GM18505 (cell line): ENCODE measurements at regions not wholly inside any gene's neighbourhood (a gene's known extent, or its start where the extent isn't known, plus 50 kb on each side); places are given as distances from the start of the nearest gene placed in this dataset.
"Not testable (repeated sequence)": the region's sequence is repeated elsewhere in the genome, so short reads cannot be mapped to it uniquely, and the experiment has no call there.

Source experiments
- ATAC-seq: cut with Tn5 transposase; IDR thresholded peaks from one replicate; pipeline ENCODE4 v1.9.1; 2021; ENCODE audit not compliant: unreplicated experiment
- POLR2A ChIP-seq: IDR thresholded peaks from 4 replicates; pipeline ENCODE4 v1.6.1; 2011; ENCODE audit warnings: borderline replicate concordance; ENCODE audit not compliant: insufficient read depth, insufficient read length; ENCODE audit errors: extremely low read depth

DNA sequence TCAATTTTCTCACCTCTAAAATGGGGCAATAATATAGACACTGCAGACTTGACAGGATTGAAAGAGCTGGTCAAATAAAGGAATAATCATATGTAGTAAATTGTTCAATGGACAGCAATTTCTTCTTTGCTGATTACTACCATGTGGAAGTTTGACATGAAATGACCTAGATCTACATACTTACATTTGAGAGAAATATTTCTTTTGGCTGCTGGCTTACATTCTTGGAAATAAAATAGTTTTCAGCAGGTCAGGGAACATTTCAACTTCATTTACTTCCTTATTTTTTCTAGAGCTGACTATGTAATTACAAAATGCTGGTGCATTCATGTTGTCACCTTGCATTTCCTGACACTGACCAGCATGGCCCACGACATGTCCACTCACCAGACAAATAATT, 294.6 kb upstream of the MIR17HG start:
- TF ChIP-seq POLR2A, result no peak
- no peak for ATAC-seq

DNA sequence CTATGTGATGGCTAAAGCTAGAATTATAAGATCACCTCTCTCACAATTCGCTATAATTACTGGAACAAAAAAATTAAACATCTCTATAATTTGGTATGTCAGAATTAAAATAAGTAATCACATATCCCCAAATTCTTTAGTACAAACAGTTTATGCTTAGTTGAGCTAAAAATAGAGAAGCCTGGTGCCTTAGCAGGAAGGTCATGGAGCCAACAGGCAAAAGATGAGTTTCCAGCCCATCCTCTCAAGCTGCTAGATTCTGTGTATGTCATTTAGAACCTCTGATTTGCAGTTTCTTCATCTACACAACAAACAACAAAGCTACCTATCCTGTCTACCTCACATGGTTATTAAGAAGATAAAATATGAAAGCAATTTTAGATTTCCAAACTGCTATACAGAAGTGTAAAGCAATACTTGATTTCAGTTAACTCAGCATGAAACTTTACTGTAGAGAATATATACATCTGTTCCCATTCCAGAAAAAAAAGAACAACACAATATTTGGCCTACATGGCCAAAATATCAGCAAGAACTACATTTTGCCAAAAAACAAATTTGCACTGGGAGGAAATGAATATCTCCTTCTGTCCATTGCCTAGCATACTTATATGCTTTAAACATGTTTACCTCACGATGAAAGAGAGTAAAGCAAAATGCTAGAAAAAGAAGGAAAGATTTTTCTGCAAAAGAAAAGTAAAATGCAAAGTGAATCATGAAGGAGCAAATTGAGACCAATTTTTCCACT, 294.0 kb upstream of the MIR17HG start:
- TF ChIP-seq POLR2A, result no peak
- ATAC-seq, result no peak

DNA sequence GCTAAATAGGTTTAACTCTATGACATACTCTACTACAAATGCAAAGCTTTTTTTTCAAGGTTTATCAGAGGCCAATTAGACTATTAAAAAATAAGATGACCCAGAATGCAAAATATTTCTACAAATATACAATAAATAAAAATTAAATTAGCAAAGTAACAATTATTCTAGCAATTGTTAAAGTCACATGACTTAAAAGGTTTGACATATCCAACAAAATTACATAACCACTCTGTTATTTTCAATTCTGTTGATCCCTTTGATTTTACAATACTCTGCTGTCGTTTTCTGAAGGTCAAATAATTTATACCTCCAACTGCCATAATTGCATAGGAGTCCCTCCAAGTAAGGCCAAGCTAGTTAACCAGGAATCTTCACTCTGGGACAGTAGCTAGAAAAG, 292.6 kb upstream of the MIR17HG start:
- TF ChIP-seq POLR2A, result no peak

DNA sequence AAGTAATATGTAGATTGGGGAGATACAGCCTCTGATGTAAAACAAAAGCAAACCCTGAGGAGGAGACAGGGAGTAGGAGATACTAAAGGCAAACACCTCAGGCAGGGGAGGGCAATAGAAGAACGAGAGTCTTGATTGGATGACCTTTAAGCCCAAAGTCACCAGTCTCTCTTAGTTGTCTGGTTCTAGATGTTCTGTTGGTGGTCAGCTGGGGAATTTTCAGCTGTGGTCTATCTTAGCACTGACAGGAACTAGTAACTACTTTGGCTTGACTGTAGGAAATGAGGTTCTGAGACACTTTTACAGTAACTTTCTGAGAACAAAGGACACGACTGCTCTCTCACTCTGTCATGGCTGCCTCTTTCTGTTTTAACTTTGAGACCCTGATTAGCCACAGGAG, 290.7 kb upstream of the MIR17HG start:
- TF ChIP-seq POLR2A, result no peak
- ATAC-seq, result peak; percentile 74

More for the DNA sequence above, 292.6 kb upstream of the MIR17HG start:
- ATAC-seq, result no peak

GRCh38 chr13:91057507-91057906, 290.0 kb upstream of the MIR17HG start:
- not testable (repeated sequence) for ATAC-seq

- ATAC-seq, result no peak
These were observed 289.4 kb upstream of the MIR17HG start for GRCh38 chr13:91058066-91058465.

DNA sequence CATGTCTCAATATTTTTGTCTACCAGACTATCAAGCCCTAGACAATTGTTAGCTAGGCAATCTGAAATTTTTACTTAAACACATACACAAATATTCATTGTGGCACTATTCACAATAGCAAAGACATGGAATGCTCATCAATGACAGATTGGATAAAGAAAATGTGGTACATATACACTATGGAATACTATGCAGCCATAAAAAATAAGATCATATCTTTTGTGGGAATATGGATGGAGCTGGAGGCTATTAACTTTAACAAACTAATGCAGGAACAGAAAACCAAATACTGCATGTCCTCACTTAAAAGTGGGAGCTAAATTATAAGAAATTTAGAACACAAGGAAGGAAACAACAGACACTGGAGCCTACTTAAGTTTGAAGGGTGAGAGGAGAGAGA, 288.6 kb upstream of the MIR17HG start:
- TF ChIP-seq POLR2A, result no peak
- ATAC-seq, result no peak

More at GRCh38 chr13:91058066-91058465, 289.4 kb upstream of the MIR17HG start:
- TF ChIP-seq POLR2A, result no peak

GRCh38 chr13:91066745-91067144, 280.7 kb upstream of the MIR17HG start:
- no peak for ATAC-seq
- TF ChIP-seq POLR2A, result no peak

DNA sequence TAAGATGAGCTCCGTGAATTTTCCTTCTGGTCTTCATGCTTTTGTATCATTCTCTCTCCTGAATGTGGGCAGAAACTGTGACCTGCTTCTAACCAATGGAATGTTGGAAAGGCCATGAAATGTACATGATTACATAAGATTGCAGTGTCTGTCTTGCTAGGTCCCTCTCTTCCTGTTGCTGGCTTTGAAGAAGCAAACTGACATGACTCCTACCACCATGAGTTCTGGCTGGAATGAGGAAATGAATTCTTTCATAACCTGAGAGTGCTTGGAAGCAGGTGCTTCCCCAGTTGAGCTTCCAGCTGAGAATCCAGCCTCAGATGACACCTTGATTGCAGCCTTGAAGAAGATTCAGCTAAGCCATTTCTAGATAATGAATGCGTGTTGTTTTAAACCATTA, 275.0 kb upstream of the MIR17HG start:
- ATAC-seq, result no peak

GRCh38 chr13:91074091-91074490, 273.4 kb upstream of the MIR17HG start:
- no peak for ATAC-seq
- no peak for TF ChIP-seq POLR2A

More for the DNA sequence above, 275.0 kb upstream of the MIR17HG start:
- TF ChIP-seq POLR2A, result no peak

- no peak for TF ChIP-seq POLR2A
- ATAC-seq, result no peak
These were observed 270.7 kb upstream of the MIR17HG start for GRCh38 chr13:91076830-91077229.

DNA sequence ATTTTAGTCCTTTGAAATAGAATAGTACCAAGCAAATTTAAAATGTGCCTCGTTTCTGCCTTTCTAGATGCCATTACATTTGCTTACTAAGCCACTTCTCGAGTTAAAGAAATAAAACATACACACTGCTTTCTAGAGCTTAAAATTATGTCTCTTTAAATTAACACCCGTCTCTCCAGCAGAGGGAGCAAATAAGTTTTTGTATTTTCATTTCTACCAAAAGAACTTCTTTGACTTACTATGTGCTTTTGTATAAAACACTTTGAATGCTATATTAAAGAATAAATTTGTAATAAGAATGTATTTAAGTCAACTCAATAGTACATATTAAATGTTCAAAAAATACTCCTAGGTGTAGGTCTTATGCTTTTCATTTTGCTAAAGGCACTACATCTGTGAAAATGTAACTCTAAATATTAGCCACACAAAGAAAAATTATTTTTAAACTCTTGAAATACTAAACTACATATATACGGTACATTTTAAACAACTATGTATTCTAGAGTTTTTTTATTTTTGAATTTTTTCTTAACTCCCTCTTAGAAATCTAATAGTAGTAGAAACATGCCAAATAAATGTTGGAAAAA, 269.3 kb upstream of the MIR17HG start:
- no peak for TF ChIP-seq POLR2A
- no peak for ATAC-seq

DNA sequence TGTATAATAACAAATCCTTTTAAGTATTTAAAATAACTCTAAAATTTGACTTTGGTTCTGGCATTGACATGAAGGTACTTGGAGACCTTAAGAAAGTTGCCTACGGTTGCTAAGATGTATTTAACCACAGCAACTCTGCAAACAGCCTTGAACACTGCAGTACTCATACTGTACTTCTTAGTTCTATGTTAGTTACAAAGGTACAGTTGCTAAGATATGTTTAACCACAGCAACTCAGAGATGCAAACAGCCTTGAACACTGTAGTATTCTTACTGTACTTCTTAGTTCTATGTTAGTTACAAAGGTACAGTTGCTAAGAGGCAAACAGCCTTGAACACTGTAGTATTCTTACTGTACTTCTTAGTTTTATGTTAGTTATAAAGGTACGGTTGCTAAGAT, 268.3 kb upstream of the MIR17HG start:
- ATAC-seq, result no peak
- no peak for TF ChIP-seq POLR2A

DNA sequence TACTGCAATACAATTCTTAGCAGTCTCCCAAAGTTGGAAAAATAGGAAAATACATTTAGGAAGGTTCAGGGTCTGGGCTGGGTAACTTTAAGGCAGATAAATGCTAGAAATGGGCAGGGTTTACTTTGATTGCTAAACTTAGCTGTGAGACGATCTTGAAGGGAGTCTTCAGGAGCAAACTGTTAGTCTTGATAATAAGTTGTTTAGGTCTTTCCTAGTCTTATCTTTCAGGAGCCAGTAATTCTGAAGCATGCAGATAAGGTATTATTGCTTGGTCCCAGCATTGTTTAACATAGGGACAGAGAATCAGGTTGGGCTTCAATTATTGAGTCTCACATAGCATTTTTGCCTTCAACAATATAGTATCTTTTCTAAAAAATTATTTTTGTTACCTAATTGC, 262.4 kb upstream of the MIR17HG start:
- ATAC-seq, result no peak
- no peak for TF ChIP-seq POLR2A
